HepG2 (cell line): ENCODE measurements at regions not wholly inside any gene's neighbourhood (a gene's known extent, or its start where the extent isn't known, plus 50 kb on each side); places are given as distances from the start of the nearest gene placed in this dataset.

Source experiments
- ATAC-seq: fragments of 200-7000 bp; cut with Tn5 transposase; 3 replicates; pipeline ENCODE4 v1.9.1; 2020; ENCODE audit warnings: mild to moderate bottlenecking, moderate library complexity
- BruUV-seq: library from RNA; stranded (reverse); fragments of 400-500 nt; replicated peaks from 2 replicates; lab custom pipeline; 2021; lab: Mats Ljungman, UMichigan
- CTCF ChIA-PET: fragments of 300-600 bp; formaldehyde crosslinking; extraction: SDS; loops from one replicate; lab custom pipeline; 2021; ENCODE audit warnings: low total read pairs, inconsistent platforms, low intra/inter-chr PET ratio; lab: Yijun Ruan, JAX
- POLR2A ChIA-PET: fragments of 350-600 bp; sonication (Branson Sonifier 250); formaldehyde crosslinking; loops from one replicate; lab custom pipeline; 2020; ENCODE audit warnings: antibody characterized with exemption, inconsistent platforms; lab: Yijun Ruan, JAX
- DNase-seq: peaks from one replicate; pipeline ENCODE4 v3.0.0-alpha.2; 2015; ENCODE audit warnings: low spot score
- FAIRE-seq: peaks from 3 replicates; lab custom pipeline; 2011; peaks lifted over from hg19 to GRCh38; lab: Jason Lieb, UNC
- H2AFZ ChIP-seq: one replicate; pipeline ENCODE4 v1.6.1; 2011; ENCODE audit warnings: low read length, inconsistent platforms
- H3K27ac ChIP-seq: fragments of 300-600 bp; 3 replicates; pipeline ENCODE4 v1.8.0; 2011; ENCODE audit warnings: mixed run types, mild to moderate bottlenecking, mixed read lengths, low read length, inconsistent platforms; ENCODE audit not compliant: insufficient read depth; ENCODE audit errors: extremely low read length
- H3K27me3 ChIP-seq, 2 experiments: fragments of 200-600 bp in 1 of 2; 2 replicates in 1 of 2; 3 replicates in 1 of 2; pipeline versions ENCODE4 v1.6.0 to v1.8.0; 2011; ENCODE audit warnings: low read length in 2 of 2, mild to moderate bottlenecking in 2 of 2, moderate library complexity in 2 of 2, inconsistent platforms in 1 of 2; ENCODE audit not compliant: insufficient read depth in 2 of 2, control insufficient read depth in 1 of 2
- H3K36me3 ChIP-seq, 2 experiments: fragments of 200-600 bp in 1 of 2; replicated peaks in 1 of 2; 2 replicates in 1 of 2; 3 replicates in 1 of 2; pipeline versions ENCODE4 v1.5.1 to v1.8.0; 2011; ENCODE audit warnings: low read length in 2 of 2, inconsistent platforms in 1 of 2; ENCODE audit not compliant: insufficient read depth in 2 of 2, control insufficient read depth in 1 of 2
- H3K4me1 ChIP-seq: 2 replicates; pipeline ENCODE4 v1.5.1; 2012; ENCODE audit warnings: low read length, inconsistent platforms; ENCODE audit not compliant: insufficient read depth
- H3K4me2 ChIP-seq: 2 replicates; pipeline ENCODE4 v1.6.0; 2011; ENCODE audit warnings: low read depth, low read length, inconsistent platforms
- H3K4me3 ChIP-seq, 3 experiments: fragments of 200-600 bp in 1 of 3; sonication (generic), shearing (Covaris generic) in 1 of 3; replicated peaks in 1 of 3; 2 replicates each; pipeline ENCODE4 v1.5.1; 2011 to 2016; ENCODE audit warnings: low read length in 3 of 3, inconsistent platforms in 2 of 3, low read depth in 2 of 3, mild to moderate bottlenecking in 2 of 3, control low read depth in 1 of 3, mixed read lengths in 1 of 3; ENCODE audit not compliant: insufficient read depth in 1 of 3
- H3K79me2 ChIP-seq: one replicate; pipeline ENCODE4 v1.6.1; 2011; ENCODE audit warnings: low read length, inconsistent platforms; ENCODE audit not compliant: insufficient read depth
- H3K9ac ChIP-seq: 2 replicates; pipeline ENCODE4 v1.6.0; 2011; ENCODE audit warnings: mild to moderate bottlenecking, low read depth, low read length, inconsistent platforms; ENCODE audit not compliant: insufficient read depth
- H3K9me3 ChIP-seq: 2 replicates; pipeline ENCODE4 v1.5.1; 2012; ENCODE audit warnings: mild to moderate bottlenecking, low read length
- H4K20me1 ChIP-seq: 2 replicates; pipeline ENCODE4 v1.6.0; 2011; ENCODE audit warnings: inconsistent platforms, mild to moderate bottlenecking, low read length, moderate library complexity; ENCODE audit not compliant: insufficient read depth
- ERF ChIP-seq: IDR thresholded peaks from 2 replicates; pipeline ENCODE4 v1.6.1; 2018; ENCODE audit warnings: missing biosample characterization, missing genetic modification reagents
- FOSL1 ChIP-seq: sonication (generic); formaldehyde crosslinking; IDR thresholded peaks from 2 replicates; pipeline ENCODE4 v1.9.0; 2021; ENCODE audit warnings: missing genetic modification reagents, borderline replicate concordance
- MTA1 ChIP-seq: sonication (generic); formaldehyde crosslinking; IDR thresholded peaks from 2 replicates; pipeline ENCODE4 v1.4.0; 2020; ENCODE audit warnings: missing genetic modification reagents, mild to moderate bottlenecking, borderline replicate concordance
- NFYB ChIP-seq: sonication (generic); formaldehyde crosslinking; IDR thresholded peaks from 2 replicates; pipeline ENCODE4 v1.4.0; 2020; ENCODE audit warnings: missing genetic modification reagents
- NFYC ChIP-seq: IDR thresholded peaks from 2 replicates; pipeline ENCODE4 v1.6.1; 2016; ENCODE audit warnings: missing genetic modification reagents, missing compliant biosample characterization
- POLR2AphosphoS2 ChIP-seq: IDR thresholded peaks from 2 replicates; pipeline ENCODE4 v1.6.1; 2011; ENCODE audit warnings: low read depth, low read length, improper control_type of control experiment
- PREB ChIP-seq: sonication (generic); formaldehyde crosslinking; IDR thresholded peaks from 2 replicates; pipeline ENCODE4 v1.4.0; 2020; ENCODE audit warnings: missing genetic modification reagents
- XRCC5 ChIP-seq: fragments of 200-400 bp; formaldehyde crosslinking; optimal IDR thresholded peaks from 2 replicates; pipeline ENCODE3; 2017; ENCODE audit warnings: mild to moderate bottlenecking, low read length
- ZBTB38 ChIP-seq: sonication (generic); formaldehyde crosslinking; IDR thresholded peaks from 2 replicates; pipeline ENCODE4 v1.5.1; 2020; ENCODE audit warnings: mild to moderate bottlenecking, missing genetic modification reagents
- ZNF207 ChIP-seq: fragments of 450-650 bp; IDR thresholded peaks from 2 replicates; pipeline ENCODE4 v1.6.1; 2016; ENCODE audit warnings: antibody characterized with exemption, borderline replicate concordance
- ZNF256 ChIP-seq: sonication (generic); formaldehyde crosslinking; conservative IDR thresholded peaks from 2 replicates; pipeline ENCODE4 v1.4.0; 2020; ENCODE audit warnings: missing genetic modification reagents
- ZNF333 ChIP-seq: sonication (generic); formaldehyde crosslinking; IDR thresholded peaks from 2 replicates; pipeline ENCODE4 v1.4.0; 2020; ENCODE audit warnings: mild to moderate bottlenecking, missing genetic modification reagents, borderline replicate concordance
- ZNF468 ChIP-seq: sonication (generic); formaldehyde crosslinking; IDR thresholded peaks from 2 replicates; pipeline ENCODE4 v1.8.0; 2022; ENCODE audit warnings: mild to moderate bottlenecking, moderate library complexity, missing genetic modification reagents
- ZNF510 ChIP-seq: sonication (generic); formaldehyde crosslinking; IDR thresholded peaks from 2 replicates; pipeline ENCODE4 v1.4.0; 2020; ENCODE audit warnings: low read depth, mild to moderate bottlenecking, missing genetic modification reagents
- ZNF703 ChIP-seq: sonication (generic); formaldehyde crosslinking; IDR thresholded peaks from 2 replicates; pipeline ENCODE4 v1.5.1; 2020; ENCODE audit warnings: missing genetic modification reagents, mild to moderate bottlenecking, moderate library complexity, borderline replicate concordance
- ZNF776 ChIP-seq: sonication (generic); formaldehyde crosslinking; IDR thresholded peaks from 2 replicates; pipeline ENCODE4 v1.4.0; 2020; ENCODE audit warnings: mild to moderate bottlenecking, missing genetic modification reagents
- WGBS: methylation state at CpG from one replicate; pipeline ENCODE4 v1.1.6; 2017; ENCODE audit warnings: low lambda C conversion rate; 5-methylcytosine and 5-hydroxymethylcytosine counted together
- in situ Hi-C: cut with HindIII; loops from 2 replicates; pipeline ENCODE4 v1.10.0; 2017; ENCODE audit warnings: low pct_unique_long_range_greater_than_20kb; ENCODE audit not compliant: extremely low pct_ligation_motif_present
- intact Hi-C: fragments of 100-400 bp; cut with micrococcal nuclease; formaldehyde crosslinking; loops from one replicate; pipeline ENCODE4 v1.10.0; 2022; ENCODE audit not compliant: unreplicated experiment

- 56% methylated on average over 9 of the region's 9 CpGs for WGBS
- Histone ChIP-seq H3K27me3 (peaks cover 2 to 11% of the 10 kb centered on the region in 2 experiments; a peak in 2 of 5 replicates), H3K79me2 (no peaks in the 10 kb centered on the region), H3K27ac (no peak overlapping the region), H3K9me3 (no peaks in the 10 kb centered on the region), H4K20me1 (no peaks in the 10 kb centered on the region), H3K9ac (no peak overlapping the region), H2AFZ (no peak overlapping the region), H3K4me1 (no peaks in the 10 kb centered on the region), H3K4me3 (no peak overlapping the region), H3K36me3 (no peaks in the 10 kb centered on the region), H3K4me2 (no peak overlapping the region)
- ATAC-seq (no peak), DNase-seq (no peak), FAIRE-seq (no peak)
- BruUV-seq = no TSS peak
- intact Hi-C loops (no loop called here), in situ Hi-C loops (no loop called here)
- ChIA-PET POLR2A (no interaction called here), CTCF (no interaction called here)
- TF ChIP-seq FOSL1 (CRISPR knock-in tag) (no peak), ZNF207 (no peak)
Observed at GRCh38 chr4:8796096-8796495, 75.5 kb downstream of the HMX1 start.

GRCh38 chr4:8795140-8795539, 76.5 kb downstream of the HMX1 start:
- intact Hi-C loops (no loop called here), in situ Hi-C loops (no loop called here)
- Histone ChIP-seq H3K79me2 (no peaks in the 10 kb centered on the region), H3K27me3 (peaks cover 2 to 11% of the 10 kb centered on the region in 2 experiments; a peak in 2 of 5 replicates), H3K4me3 (no peak overlapping the region), H2AFZ (no peak overlapping the region), H3K27ac (no peak overlapping the region), H3K36me3 (no peaks in the 10 kb centered on the region), H3K4me2 (no peak overlapping the region), H3K4me1 (no peaks in the 10 kb centered on the region), H3K9me3 (no peaks in the 10 kb centered on the region), H3K9ac (no peak overlapping the region), H4K20me1 (no peaks in the 10 kb centered on the region; the same call in 1 of the 2 replicates)
- ATAC-seq (no peak), DNase-seq (no peak), FAIRE-seq (no peak)
- CTCF ChIA-PET = no interaction called here
- no TSS peak for BruUV-seq
- TF ChIP-seq XRCC5 (no peak), ZNF468 (no peak), ZBTB38 (CRISPR knock-in tag) (no peak), ZNF776 (no peak), ZNF510 (no peak), ZNF256 (CRISPR knock-in tag) (no peak), MTA1 (CRISPR knock-in tag) (no peak), ERF (CRISPR knock-in tag) (no peak), POLR2AphosphoS2 (no peak), PREB (CRISPR knock-in tag) (no peak), ZNF333 (CRISPR knock-in tag) (no peak), NFYC (CRISPR knock-in tag) (no peak), ZNF703 (no peak), NFYB (no peak)
- 21% methylated on average over 9 of the region's 12 CpGs for WGBS
- POLR2A ChIA-PET = no interaction called here
